ENCODE measurements at regions not wholly inside any gene's neighbourhood (a gene's known extent, or its start where the extent isn't known, plus 50 kb on each side); places are given as distances from the start of the nearest gene placed in this dataset.

DNA sequence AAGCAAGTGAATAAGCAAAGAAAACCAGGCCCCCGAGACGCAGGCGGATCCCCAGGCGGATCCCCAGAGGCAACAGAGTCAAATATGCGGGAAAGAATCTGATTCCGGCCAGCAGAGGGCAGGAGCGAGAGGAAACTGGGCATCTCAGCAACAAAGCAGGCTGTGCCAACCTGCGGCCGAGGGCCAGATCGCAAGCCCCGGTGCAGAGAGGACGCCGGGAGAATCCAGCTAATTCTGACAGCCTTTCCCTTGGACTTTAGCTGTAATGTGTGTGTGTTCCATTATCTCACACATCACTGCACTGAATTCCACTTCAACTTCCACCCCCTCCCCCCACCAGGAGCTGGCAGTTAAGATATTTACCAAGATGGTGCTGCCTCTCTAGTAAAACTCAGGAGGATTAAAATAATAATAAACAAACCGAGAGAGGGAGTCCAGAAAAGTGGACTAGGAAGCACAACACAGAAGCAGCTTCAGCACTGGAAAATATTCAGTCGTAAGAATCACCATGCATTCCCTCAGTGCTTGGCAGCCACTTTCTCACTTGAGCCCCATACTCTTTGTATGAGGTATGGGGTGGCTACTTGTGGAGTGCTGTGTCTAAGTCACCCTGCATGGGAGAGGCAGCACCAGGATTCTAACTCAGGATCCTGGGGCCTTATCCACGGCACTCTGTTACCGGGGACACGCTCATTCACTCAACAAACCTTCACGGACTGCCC is 66.2 kb upstream of the SNX9 start:
- DNase-seq = peak; percentile 34 to 62

DNA sequence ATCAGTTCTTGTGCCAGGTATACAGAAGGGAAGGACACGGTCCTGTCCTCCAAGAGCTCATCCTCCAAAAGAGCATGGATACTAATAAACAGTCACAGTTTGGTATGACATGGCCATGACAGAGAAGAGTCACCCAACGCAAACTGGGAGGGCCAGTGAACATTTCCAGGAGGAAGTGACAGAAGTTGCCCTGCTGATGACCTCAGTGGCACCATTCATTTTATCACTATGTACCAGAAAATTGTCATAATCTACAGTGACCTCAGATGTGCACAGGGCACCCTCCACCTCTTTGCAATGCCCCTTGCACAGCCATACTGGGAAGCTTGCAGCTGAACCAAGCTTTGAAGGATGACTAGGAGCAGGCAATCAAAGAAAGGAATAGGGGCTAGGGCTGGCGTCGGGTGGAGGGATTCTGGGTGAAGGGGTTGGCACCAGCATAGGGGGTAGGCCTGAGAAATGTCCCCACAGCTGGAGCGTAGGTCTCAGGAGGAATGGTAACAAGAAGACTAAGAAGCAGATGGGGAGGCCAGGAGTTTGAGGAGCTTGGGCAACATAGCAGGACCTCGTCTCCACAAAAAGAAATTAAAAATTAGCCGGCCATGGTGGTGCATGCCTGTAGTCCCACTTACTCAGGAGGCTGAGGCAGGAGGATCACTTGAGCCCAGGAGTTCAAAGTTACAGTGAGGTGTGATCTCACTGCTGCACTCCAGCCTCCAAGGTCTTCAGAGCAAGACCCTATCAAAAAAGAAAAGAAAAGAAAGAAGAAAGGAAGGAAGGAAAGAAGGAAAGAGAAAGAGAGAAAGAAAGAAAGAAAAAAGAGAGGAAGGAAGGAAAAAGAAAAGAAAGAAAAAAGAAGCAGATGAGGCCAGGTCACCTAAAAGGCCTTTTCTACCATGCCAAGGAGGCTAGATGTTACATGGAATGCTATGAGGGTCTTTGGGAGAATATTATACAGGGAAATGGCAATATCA is 65.3 kb upstream of the SNX9 start:
- DNase-seq = no peak

- DNase-seq = no peak
These were observed 64.5 kb upstream of the SNX9 start for GRCh38 chr6:157758516-157759023.

DNA sequence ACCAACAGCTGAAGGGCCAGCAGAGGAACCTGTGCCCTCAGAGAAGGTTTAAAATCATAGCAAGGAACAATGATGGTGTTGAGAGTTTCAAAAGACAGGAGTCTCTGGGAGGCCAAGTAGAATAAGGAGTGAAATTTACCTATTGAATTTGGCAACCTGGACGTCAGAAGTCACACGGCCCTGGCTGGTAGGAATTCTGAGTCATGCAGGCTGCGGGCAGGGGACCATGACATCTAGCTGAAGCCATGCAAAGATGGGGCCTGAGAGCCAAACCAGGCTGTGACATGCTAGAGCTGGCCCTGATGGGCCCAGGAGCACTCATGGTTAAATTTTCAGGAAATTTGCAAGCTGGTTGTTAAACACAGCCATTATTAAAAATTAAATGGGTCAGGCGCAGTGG is 64.0 kb upstream of the SNX9 start:
- DNase-seq = no peak

GRCh38 chr6:157760137-157760536 is 62.9 kb upstream of the SNX9 start:
- DNase-seq = no peak

DNA sequence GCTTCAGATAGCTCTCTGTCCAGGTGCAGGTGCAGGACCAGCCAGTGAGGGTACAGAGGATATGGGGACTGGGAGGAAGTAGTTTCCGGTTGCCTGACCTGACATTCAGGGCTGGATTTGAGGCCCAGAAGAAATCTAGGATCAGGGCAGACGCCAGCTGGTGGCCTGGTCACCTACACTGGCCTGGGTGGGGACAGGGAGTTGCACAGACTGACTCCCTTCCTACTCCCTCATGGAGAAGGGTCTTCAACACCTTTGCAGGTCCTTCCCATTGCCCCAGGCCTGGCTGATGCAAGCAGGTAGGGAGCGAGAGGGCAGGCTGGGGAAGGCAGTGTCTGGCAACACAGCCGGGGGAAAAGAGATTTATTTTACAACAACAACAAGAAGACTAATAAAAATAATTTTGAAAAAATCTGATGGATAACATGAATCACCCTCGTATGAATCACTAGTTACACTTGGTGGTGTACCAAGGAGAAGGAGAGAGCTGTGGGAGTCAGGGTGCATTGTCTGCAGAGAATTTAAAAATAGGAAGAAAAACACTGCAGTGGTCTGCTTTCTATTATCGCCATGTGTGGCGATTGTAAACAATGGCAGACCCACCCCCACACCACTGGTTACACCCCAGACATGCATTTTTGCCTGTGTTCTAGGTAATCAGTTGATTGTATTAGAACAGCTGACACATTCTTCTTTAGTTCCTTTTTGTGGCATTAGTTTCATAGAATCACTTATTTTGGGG is 62.3 kb upstream of the SNX9 start:
- DNase-seq = no peak

DNA sequence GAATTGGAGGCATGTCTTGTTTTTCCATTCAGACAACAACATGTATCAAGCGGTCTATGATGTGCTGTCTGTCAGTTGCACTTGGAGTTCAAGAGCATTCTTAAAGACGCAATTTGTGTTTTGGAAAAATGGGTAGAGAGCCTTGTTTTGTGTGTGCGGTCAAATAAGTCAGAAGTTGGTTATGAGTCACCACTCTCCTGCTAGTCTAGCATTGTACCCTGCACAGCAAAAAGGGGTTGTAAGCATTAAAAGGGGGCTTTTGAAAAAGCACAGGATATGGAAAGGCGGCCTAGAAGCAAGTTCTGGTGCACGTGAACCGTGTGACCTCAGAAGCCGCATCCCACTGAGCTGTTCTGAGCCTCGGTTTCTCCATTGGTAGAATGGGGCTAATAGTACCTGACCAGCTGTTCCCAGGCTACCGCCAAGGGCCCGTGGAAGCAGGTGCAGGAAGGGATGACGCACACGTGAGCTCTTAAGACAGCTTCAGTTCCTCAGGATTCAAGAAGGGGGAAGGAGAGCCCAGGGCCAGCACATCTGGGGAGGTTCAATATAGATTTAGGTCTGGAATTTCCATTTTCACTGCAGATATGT is 61.6 kb upstream of the SNX9 start:
- DNase-seq = no peak

- no peak for DNase-seq
These were observed 61.1 kb upstream of the SNX9 start for GRCh38 chr6:157761926-157762325.

DNA sequence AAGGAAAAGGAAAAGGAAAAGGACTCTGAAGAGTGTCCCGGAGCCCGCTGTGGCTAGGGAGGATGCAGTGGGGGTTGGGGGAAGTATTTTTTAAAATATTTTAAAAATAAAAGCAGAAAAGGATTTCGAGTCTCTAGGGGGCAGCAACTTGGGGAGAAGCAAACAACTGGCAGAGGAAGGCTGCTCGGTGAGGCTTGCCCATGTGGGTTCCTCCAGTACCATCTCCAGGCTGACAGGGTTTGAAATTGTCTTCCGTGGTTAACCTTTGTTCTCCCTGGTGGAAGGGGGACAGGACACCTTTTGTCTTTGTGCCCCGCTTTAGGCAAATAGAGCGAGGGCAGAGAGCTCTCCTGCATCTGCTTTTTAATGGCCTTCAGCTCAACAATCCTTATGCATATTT is 60.4 kb upstream of the SNX9 start:
- no peak for DNase-seq

GRCh38 chr6:157763129-157763903 is 59.7 kb upstream of the SNX9 start:
- DNase-seq = no peak

GRCh38 chr6:157763904-157764177 is 59.2 kb upstream of the SNX9 start:
- no peak for DNase-seq

DNA sequence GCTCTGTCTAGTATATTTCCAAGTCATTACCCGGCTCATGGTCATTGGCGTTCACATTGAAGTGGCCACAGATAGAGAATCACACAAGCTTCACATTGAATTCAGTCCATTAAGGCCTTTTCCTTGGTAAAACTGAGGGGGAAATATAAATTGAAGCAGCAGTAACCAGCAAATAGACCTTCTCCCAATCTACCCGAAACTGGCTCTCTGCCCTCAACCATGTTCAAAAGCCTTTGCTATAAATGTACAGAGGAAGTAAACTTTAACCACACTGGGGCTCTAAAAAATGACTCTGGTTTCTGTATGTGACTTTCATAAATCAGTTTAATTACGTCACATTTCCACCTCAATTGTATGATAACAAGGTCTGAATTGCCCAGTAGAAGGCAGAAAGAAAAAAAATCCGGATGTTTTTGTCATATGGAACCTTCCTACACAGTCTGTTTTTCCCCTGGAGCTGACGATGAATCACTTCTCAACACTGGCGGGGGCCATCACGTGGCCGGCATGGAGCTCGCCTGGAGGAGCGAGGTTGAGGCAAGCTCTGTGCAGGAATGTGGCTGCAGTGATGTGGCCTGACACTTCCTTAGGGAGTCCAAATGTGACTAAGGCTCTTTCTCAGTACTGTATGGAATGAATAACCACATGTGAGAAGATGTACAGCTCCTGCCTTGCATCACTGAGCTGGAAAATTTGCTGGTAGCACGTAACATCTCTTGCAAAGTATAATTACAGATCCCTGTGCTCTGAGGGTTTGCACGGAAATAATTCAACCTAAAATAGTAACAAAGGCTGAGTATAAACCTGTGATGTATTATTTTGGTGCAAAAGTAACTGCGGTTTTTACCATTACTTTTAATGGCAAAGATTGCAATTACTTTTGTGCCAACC is 58.6 kb upstream of the SNX9 start:
- DNase-seq = no peak

GRCh38 chr6:157766901-157767774 is 55.9 kb upstream of the SNX9 start:
- DNase-seq = no peak

- DNase-seq = no peak
These were observed 55.3 kb upstream of the SNX9 start for GRCh38 chr6:157767775-157768156.

- no peak for DNase-seq
These were observed 54.7 kb upstream of the SNX9 start for GRCh38 chr6:157768304-157768703.

DNA sequence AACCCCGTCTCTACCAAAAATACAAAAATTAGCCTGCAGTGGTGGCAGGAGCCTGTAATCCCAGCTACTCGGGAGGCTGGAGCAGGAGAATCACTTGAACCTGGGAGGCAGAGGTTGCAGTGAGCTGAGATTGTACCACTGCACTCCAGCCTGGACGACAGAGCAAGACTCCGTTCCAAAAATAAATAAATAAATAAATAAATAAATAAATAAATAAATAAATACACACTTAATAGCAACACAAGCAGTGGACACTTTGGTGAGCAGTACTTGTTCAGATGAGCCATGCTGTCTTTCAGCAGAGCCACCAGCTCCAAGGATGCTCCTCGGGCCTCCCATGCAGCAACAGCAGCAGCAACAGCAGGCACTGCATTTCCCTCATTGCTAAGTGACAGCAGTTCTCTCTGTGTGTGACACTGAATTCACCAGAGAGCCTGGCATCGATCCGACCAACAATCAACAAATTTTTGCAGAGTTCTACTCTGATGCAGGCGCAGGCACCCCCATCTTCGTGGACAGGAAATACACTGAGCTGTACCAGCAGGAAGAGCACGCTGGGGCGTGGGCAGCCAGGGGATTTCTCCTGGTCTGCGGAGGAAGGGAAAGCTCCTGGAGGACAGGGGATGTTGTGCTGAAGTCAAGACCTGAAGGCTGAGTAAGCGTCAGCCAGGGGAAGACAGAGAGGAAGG is 54.0 kb upstream of the SNX9 start:
- no peak for DNase-seq

- DNase-seq = no peak
These were observed 53.1 kb upstream of the SNX9 start for GRCh38 chr6:157769776-157770426.

DNA sequence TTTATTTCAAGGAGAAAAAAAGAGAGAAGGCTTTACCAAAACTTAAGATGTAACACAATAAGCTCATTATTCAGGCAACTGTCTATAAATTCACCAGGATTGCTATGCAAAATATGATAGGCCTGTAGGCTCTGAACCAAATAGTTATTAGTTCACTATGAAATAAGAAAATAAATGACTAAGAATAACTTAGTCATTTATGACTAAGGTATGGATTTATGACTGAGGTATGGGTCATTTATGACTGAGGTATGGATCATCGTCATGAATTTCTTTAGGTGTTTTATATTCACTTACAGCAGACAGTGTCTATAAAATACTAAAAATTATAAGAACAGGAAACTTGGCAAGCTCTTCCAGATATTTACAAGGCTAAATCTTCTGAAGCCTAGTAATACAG is 52.1 kb upstream of the SNX9 start:
- DNase-seq = no peak

- no peak for DNase-seq
These were observed 50.2 kb upstream of the SNX9 start for GRCh38 chr6:157772820-157773219.
